ENCODE measurements at regions not wholly inside any gene's neighbourhood (a gene's known extent, or its start where the extent isn't known, plus 50 kb on each side); places are given as distances from the start of the nearest gene placed in this dataset.
"Not testable (repeated sequence)": the region's sequence is repeated elsewhere in the genome, so short reads cannot be mapped to it uniquely, and the experiment has no call there.

- DNase-seq, result not testable (repeated sequence)
Measured at GRCh38 chr13:108074429-108074828, 140.9 kb downstream of the LIG4 start.

GRCh38 chr13:108070925-108071324 is 144.4 kb downstream of the LIG4 start:
- DNase-seq, result no peak

GRCh38 chr13:108070491-108070890 is 144.8 kb downstream of the LIG4 start:
- no peak for DNase-seq

- DNase-seq, result no peak
Measured at GRCh38 chr13:108069521-108070210, 145.7 kb downstream of the LIG4 start.

- not testable (repeated sequence) for DNase-seq
Measured at GRCh38 chr13:108064372-108064771, 151.0 kb downstream of the LIG4 start.

- no peak for DNase-seq
Measured at GRCh38 chr13:108060111-108060510, 155.2 kb downstream of the LIG4 start.

- DNase-seq, result no peak
Measured at GRCh38 chr13:108056278-108056677, 159.1 kb downstream of the LIG4 start.

GRCh38 chr13:108049211-108049610 is 166.1 kb downstream of the LIG4 start:
- DNase-seq, result no peak

- DNase-seq, result no peak
Measured at GRCh38 chr13:108044954-108045353, 170.4 kb downstream of the LIG4 start.

GRCh38 chr13:108042866-108043265 is 172.5 kb downstream of the LIG4 start:
- DNase-seq, result not testable (repeated sequence)

GRCh38 chr13:108037348-108037747 is 178.0 kb downstream of the LIG4 start:
- no peak for DNase-seq

GRCh38 chr13:108036411-108036932 is 178.9 kb downstream of the LIG4 start:
- DNase-seq, result no peak

- DNase-seq, result no peak
Measured at GRCh38 chr13:108034909-108035410, 180.4 kb downstream of the LIG4 start.

- DNase-seq, result no peak
Measured at GRCh38 chr13:108033800-108034707, 181.3 kb downstream of the LIG4 start.

GRCh38 chr13:108031865-108032264 is 183.5 kb downstream of the LIG4 start:
- DNase-seq, result no peak

- no peak for DNase-seq
Measured at GRCh38 chr13:108030769-108031168, 184.6 kb downstream of the LIG4 start.

GRCh38 chr13:108026680-108027410 is 188.5 kb downstream of the LIG4 start:
- DNase-seq, result no peak

GRCh38 chr13:108020027-108020426 is 195.3 kb downstream of the LIG4 start:
- no peak for DNase-seq

- no peak for DNase-seq
Measured at GRCh38 chr13:108018371-108018870, 196.9 kb downstream of the LIG4 start.

- no peak for DNase-seq
Measured at GRCh38 chr13:108006619-108007018, 208.7 kb downstream of the LIG4 start.

- DNase-seq, result no peak
Measured at GRCh38 chr13:108005231-108005630, 210.1 kb downstream of the LIG4 start.

GRCh38 chr13:108003626-108004025 is 211.7 kb downstream of the LIG4 start:
- no peak for DNase-seq

- no peak for DNase-seq
Measured at GRCh38 chr13:108000998-108001397, 214.3 kb downstream of the LIG4 start.

Measured in stimulated activated CD4-positive, alpha-beta T cell treated with anti-CD3 and anti-CD28 coated beads, Interleukin-2, amount 100 ng/mL, for 24 hours (primary cell).